ENCODE measurements at regions not wholly inside any gene's neighbourhood (a gene's known extent, or its start where the extent isn't known, plus 50 kb on each side); places are given as distances from the start of the nearest gene placed in this dataset.

GRCh38 chr9:28301281-28301680, 728.0 kb upstream of the C9orf72 start:
- no peak for TF ChIP-seq CTCF (IDR thresholded peaks at IDR 0.05 in 2 of 3, conservative IDR thresholded peaks at IDR 0.05 in 1 of 3; ENCODE audit: borderline replicate concordance in 1 of 3, insufficient read depth in 1 of 3, low read depth in 2 of 3, low read length in 2 of 3)
- no peak for TF ChIP-seq MAX (IDR thresholded peaks at IDR 0.05)
- TF ChIP-seq POLR2A (IDR thresholded peaks at IDR 0.05; ENCODE audit: borderline replicate concordance, extremely low read depth, insufficient read depth, insufficient read length) = no peak
- no peak for TF ChIP-seq POLR2AphosphoS5 (IDR thresholded peaks at IDR 0.05; ENCODE audit: low read depth, low read length)
- TF ChIP-seq ZFX (IDR thresholded peaks at IDR 0.05) = no peak
- no peak for TF ChIP-seq EGR1 (IDR thresholded peaks at IDR 0.05; ENCODE audit: low read depth)
- TF ChIP-seq YY1 (IDR thresholded peaks at IDR 0.05; ENCODE audit: extremely low read depth, insufficient replicate concordance, low read depth, low read length) = no peak
- no peak for TF ChIP-seq SRF (IDR thresholded peaks at IDR 0.05; ENCODE audit: low read depth)
- no peak for TF ChIP-seq CEBPB (IDR thresholded peaks at IDR 0.05; ENCODE audit: low read depth)
- no peak for TF ChIP-seq SP1 (IDR thresholded peaks at IDR 0.05; ENCODE audit: low read depth)
- TF ChIP-seq, protein P1, sequence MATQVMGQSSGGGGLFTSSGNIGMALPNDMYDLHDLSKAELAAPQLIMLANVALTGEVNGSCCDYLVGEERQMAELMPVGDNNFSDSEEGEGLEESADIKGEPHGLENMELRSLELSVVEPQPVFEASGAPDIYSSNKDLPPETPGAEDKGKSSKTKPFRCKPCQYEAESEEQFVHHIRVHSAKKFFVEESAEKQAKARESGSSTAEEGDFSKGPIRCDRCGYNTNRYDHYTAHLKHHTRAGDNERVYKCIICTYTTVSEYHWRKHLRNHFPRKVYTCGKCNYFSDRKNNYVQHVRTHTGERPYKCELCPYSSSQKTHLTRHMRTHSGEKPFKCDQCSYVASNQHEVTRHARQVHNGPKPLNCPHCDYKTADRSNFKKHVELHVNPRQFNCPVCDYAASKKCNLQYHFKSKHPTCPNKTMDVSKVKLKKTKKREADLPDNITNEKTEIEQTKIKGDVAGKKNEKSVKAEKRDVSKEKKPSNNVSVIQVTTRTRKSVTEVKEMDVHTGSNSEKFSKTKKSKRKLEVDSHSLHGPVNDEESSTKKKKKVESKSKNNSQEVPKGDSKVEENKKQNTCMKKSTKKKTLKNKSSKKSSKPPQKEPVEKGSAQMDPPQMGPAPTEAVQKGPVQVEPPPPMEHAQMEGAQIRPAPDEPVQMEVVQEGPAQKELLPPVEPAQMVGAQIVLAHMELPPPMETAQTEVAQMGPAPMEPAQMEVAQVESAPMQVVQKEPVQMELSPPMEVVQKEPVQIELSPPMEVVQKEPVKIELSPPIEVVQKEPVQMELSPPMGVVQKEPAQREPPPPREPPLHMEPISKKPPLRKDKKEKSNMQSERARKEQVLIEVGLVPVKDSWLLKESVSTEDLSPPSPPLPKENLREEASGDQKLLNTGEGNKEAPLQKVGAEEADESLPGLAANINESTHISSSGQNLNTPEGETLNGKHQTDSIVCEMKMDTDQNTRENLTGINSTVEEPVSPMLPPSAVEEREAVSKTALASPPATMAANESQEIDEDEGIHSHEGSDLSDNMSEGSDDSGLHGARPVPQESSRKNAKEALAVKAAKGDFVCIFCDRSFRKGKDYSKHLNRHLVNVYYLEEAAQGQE (IDR thresholded peaks at IDR 0.05; ENCODE audit: low read depth) = no peak
